OCI-LY7 (cell line): ENCODE measurements at regions not wholly inside any gene's neighbourhood (a gene's known extent, or its start where the extent isn't known, plus 50 kb on each side); places are given as distances from the start of the nearest gene placed in this dataset.

Source experiments
- CTCF ChIP-seq: fragments of 200-600 bp; sonication (generic); conservative IDR thresholded peaks from 2 replicates; pipeline ENCODE4 v1.5.1; 2014; ENCODE audit warnings: mild to moderate bottlenecking, antibody characterized with exemption, low read length, moderate library complexity, mixed read lengths
- EZH2phosphoT487 ChIP-seq: fragments of 200-600 bp; sonication (generic); IDR thresholded peaks from 2 replicates; pipeline ENCODE4 v1.6.1; 2018; ENCODE audit warnings: low read depth, borderline replicate concordance, mild to moderate bottlenecking, mixed run types, antibody characterized with exemption, low read length, moderate library complexity, mixed read lengths

GRCh38 chr12:24055747-24056146 lies 106.3 kb upstream of the SOX5 start:
- no peak for TF ChIP-seq CTCF
- TF ChIP-seq EZH2phosphoT487, result no peak
